Keratinocyte (primary cell): ENCODE measurements at regions not wholly inside any gene's neighbourhood (a gene's known extent, or its start where the extent isn't known, plus 50 kb on each side); places are given as distances from the start of the nearest gene placed in this dataset.

Experiments
- DNase-seq: peaks from one replicate; pipeline ENCODE4 v3.0.0-alpha.2; 2011; ENCODE audit warnings: low read depth, missing footprints, low spot score
- FAIRE-seq: peaks from 2 replicates; lab custom pipeline; 2011; peaks lifted over from hg19 to GRCh38; lab: Jason Lieb, UNC
- H2AFZ ChIP-seq: 2 replicates; pipeline ENCODE4 v1.6.0; 2012; ENCODE audit warnings: low read length, control low read depth, inconsistent platforms; ENCODE audit not compliant: control insufficient read depth
- H3K27ac ChIP-seq: 2 replicates; pipeline ENCODE4 v1.5.1; 2011; ENCODE audit warnings: low read length; ENCODE audit not compliant: control insufficient read depth, insufficient read depth
- H3K27me3 ChIP-seq: 3 replicates; pipeline ENCODE4 v1.6.0; 2011; ENCODE audit warnings: low read length; ENCODE audit not compliant: control insufficient read depth, insufficient read depth; ENCODE audit errors: extremely low read depth
- H3K36me3 ChIP-seq, 2 experiments: 2 replicates in 1 of 2; 3 replicates in 1 of 2; pipeline ENCODE4 v1.5.1; 2011; ENCODE audit warnings: low read length in 2 of 2, mild to moderate bottlenecking in 1 of 2; ENCODE audit not compliant: control insufficient read depth in 2 of 2, insufficient read depth in 2 of 2; ENCODE audit errors: extremely low read depth in 1 of 2
- H3K4me1 ChIP-seq: 3 replicates; pipeline ENCODE4 v1.5.1; 2011; ENCODE audit warnings: low read length; ENCODE audit not compliant: control insufficient read depth, insufficient read depth; ENCODE audit errors: extremely low read depth
- H3K4me2 ChIP-seq: 3 replicates; pipeline ENCODE4 v1.6.0; 2011; ENCODE audit warnings: low read depth, low read length; ENCODE audit not compliant: control insufficient read depth, insufficient read depth; ENCODE audit errors: extremely low read depth
- H3K4me3 ChIP-seq, 3 experiments: fragments of 200-600 bp in 1 of 3; sonication (generic) in 1 of 3; 2 replicates in 2 of 3; 3 replicates in 1 of 3; pipeline ENCODE4 v1.5.1; 2011 to 2016; ENCODE audit warnings: low read length in 3 of 3, mild to moderate bottlenecking in 3 of 3, control low read depth in 2 of 3, inconsistent platforms in 1 of 3, low read depth in 1 of 3, mixed read lengths in 1 of 3, mixed run types in 1 of 3, moderate library complexity in 1 of 3; ENCODE audit not compliant: control insufficient read depth in 2 of 3, insufficient read depth in 2 of 3; ENCODE audit errors: extremely low read depth in 1 of 3
- H3K79me2 ChIP-seq: 2 replicates; pipeline ENCODE4 v1.6.0; 2012; ENCODE audit warnings: low read length; ENCODE audit not compliant: control insufficient read depth, insufficient read depth
- H3K9ac ChIP-seq: 3 replicates; pipeline ENCODE4 v1.6.0; 2011; ENCODE audit warnings: low read length; ENCODE audit not compliant: control insufficient read depth, insufficient read depth; ENCODE audit errors: extremely low read depth
- H3K9me1 ChIP-seq: 3 replicates; pipeline ENCODE4 v1.6.0; 2011; ENCODE audit warnings: low read length; ENCODE audit not compliant: control insufficient read depth, insufficient read depth; ENCODE audit errors: extremely low read depth
- H3K9me3 ChIP-seq: 2 replicates; pipeline ENCODE4 v1.5.1; 2012; ENCODE audit warnings: low read depth, low read length; ENCODE audit not compliant: control insufficient read depth
- H4K20me1 ChIP-seq: 3 replicates; pipeline ENCODE4 v1.6.0; 2011; ENCODE audit warnings: low read length; ENCODE audit not compliant: control insufficient read depth, insufficient read depth; ENCODE audit errors: extremely low read depth
- CTCF ChIP-seq, 3 experiments: IDR thresholded peaks in 1 of 3; conservative IDR thresholded peaks in 1 of 3; optimal IDR thresholded peaks in 1 of 3; 2 replicates in 2 of 3; 3 replicates in 1 of 3; pipeline versions ENCODE3 to v1.5.1; 2011; ENCODE audit warnings: low read length in 3 of 3, mild to moderate bottlenecking in 3 of 3, moderate library complexity in 2 of 3, control low read depth in 1 of 3, inconsistent platforms in 1 of 3; ENCODE audit not compliant: insufficient read depth in 2 of 3; ENCODE audit errors: extremely low read depth in 1 of 3
- EZH2 ChIP-seq: IDR thresholded peaks from one replicate; pipeline ENCODE4 v1.6.1; 2012; ENCODE audit warnings: inconsistent platforms, mild to moderate bottlenecking, low read length, moderate library complexity
- dilution Hi-C: fragments of 300-500 bp; cut with MboI; formaldehyde crosslinking; loops from one replicate; pipeline ENCODE4 v1.7.0; 2020; ENCODE audit warnings: low sequenced_read_pairs; ENCODE audit not compliant: extremely low pct_ligation_motif_present

GRCh38 chrX:134148172-134148692 is 88.8 kb upstream of the CCDC160 start:
- dilution Hi-C loops = no loop called here
- Histone ChIP-seq H3K4me2 (no peak overlapping the region), H3K27me3 (no peaks in the 10 kb centered on the region), H3K79me2 (no peaks in the 10 kb centered on the region), H3K9me1 (no peaks in the 10 kb centered on the region), H3K36me3 (no peaks in the 10 kb centered on the region), H3K9me3 (no peaks in the 10 kb centered on the region), H2AFZ (no peak overlapping the region), H3K9ac (no peak overlapping the region), H3K4me1 (no peaks in the 10 kb centered on the region), H3K4me3 (no peak overlapping the region), H3K27ac (no peak overlapping the region), H4K20me1 (no peaks in the 10 kb centered on the region)
- DNase-seq (no peak), FAIRE-seq (no peak)
- TF ChIP-seq EZH2 = no peak
- no peak for TF ChIP-seq CTCF (optimal IDR thresholded peaks at IDR 0.05 in 1 of 3, IDR thresholded peaks at IDR 0.05 in 1 of 3, conservative IDR thresholded peaks at IDR 0.05 in 1 of 3; ENCODE audit: extremely low read depth in 1 of 3, insufficient read depth in 2 of 3, low read length in 3 of 3)

- no peak overlapping the region for H3K9ac ChIP-seq
- H3K4me1 ChIP-seq = no peaks in the 10 kb centered on the region
- DNase-seq (no peak), FAIRE-seq (no peak)
- H3K9me3 ChIP-seq = no peaks in the 10 kb centered on the region
- H3K4me3 ChIP-seq = no peak overlapping the region
- H3K27me3 ChIP-seq = no peaks in the 10 kb centered on the region
- no peak overlapping the region for H3K4me2 ChIP-seq
- H3K9me1 ChIP-seq = no peaks in the 10 kb centered on the region
- dilution Hi-C loops = no loop called here
- no peaks in the 10 kb centered on the region for H4K20me1 ChIP-seq
- TF ChIP-seq CTCF (optimal IDR thresholded peaks at IDR 0.05 in 1 of 3, IDR thresholded peaks at IDR 0.05 in 1 of 3, conservative IDR thresholded peaks at IDR 0.05 in 1 of 3; ENCODE audit: extremely low read depth in 1 of 3, insufficient read depth in 2 of 3, low read length in 3 of 3) (no peak), EZH2 (no peak)
- H3K36me3 ChIP-seq = no peaks in the 10 kb centered on the region
- H3K79me2 ChIP-seq = no peaks in the 10 kb centered on the region
- no peak overlapping the region for H2AFZ ChIP-seq
- no peak overlapping the region for H3K27ac ChIP-seq
Observed at GRCh38 chrX:134158821-134159512, 78.0 kb upstream of the CCDC160 start.
